Heart left ventricle (tissue), 13 donors: ENCODE measurements at regions not wholly inside any gene's neighbourhood (a gene's known extent, or its start where the extent isn't known, plus 50 kb on each side); places are given as distances from the start of the nearest gene placed in this dataset.

Experiments used
- CTCF ChIP-seq, 12 donors: fragments of 200-600 bp; sonication (generic) in 4 of 12; IDR thresholded peaks; one replicate each; pipeline versions ENCODE4 v1.5.0 to v1.8.0; 2018 to 2022; ENCODE audit warnings: antibody characterized with exemption in 12 of 12, mild to moderate bottlenecking in 5 of 12
- POLR2A ChIP-seq, 2 donors: fragments of 450-650 bp; IDR thresholded peaks; one replicate each; pipeline ENCODE4 v1.6.1; 2017; ENCODE audit warnings: antibody characterized with exemption in 2 of 2, mild to moderate bottlenecking in 2 of 2, moderate library complexity in 2 of 2
- donor health status: ischemic (EF 13 %, LVEDD 7.1; RV severe dilation, severe dysfunction).
- donor health status: DM: no; HTN: yes; CAD: no.
- donor health status: DM: no; HTN: no; CAD: no.
- donor health status: ischemic (EF 25% LVEDD 6.9; RV normal size, moderate dysfunction).
- donor health status: ischemic (EF 25% LVEDD 5.7; RV mildly dilated, moderate dysfunction).
- donor health status: ischemic (EF 35%, LVEDD 5.7; RV mildly dilated, moderate dysfunction).
- donor health status: nonischemic (EF 11% LVEDD 7.7; RV severe dilation, severe dysfunction).
- donor health status: DM: yes; HTN: yes; CAD: no.
- donor health status: PGD.
- donor health status: ischemic (EF 29% LVEDD 5.4; RV normal size, mild dysfunction).
- donor health status: nonischemic (EF 23%, LVEDD 6.1; RV moderate dilation, normal function).

- TF ChIP-seq POLR2A (IDR thresholded peaks at IDR 0.05), result no peak
- TF ChIP-seq CTCF (IDR thresholded peaks at IDR 0.05), result no peak
Observed at GRCh38 chr5:135208555-135208902, 174.5 kb upstream of the PITX1 start.
